ENCODE measurements at regions not wholly inside any gene's neighbourhood (a gene's known extent, or its start where the extent isn't known, plus 50 kb on each side); places are given as distances from the start of the nearest gene placed in this dataset.

DNA sequence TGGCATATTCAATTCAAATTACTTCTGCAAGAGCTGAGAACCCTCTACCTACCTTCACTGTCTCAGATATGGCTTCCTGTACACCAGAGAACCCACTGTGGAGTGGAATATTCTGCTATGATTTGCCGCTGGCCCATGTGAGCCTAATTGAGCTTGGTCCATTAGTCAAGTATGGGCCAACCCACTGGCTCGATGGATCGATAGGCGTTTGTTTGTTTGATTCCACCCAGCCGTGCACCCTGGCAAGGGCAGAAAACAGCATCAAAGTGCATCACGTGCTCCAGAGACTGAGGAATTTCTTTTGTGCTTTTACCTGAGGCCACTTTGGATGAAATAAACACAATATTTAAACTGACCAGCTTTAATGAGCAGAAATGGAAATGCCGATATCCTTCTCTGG lies 426.3 kb downstream of the AACS start:
- no peak overlapping the region for H3K4me3 Mint-ChIP-seq
- no peak for DNase-seq (ENCODE audit: low spot score in 2 of 2, unreplicated experiment in 2 of 2)
- H3K36me3 Mint-ChIP-seq, result no peaks in the 10 kb centered on the region
- no peaks in the 10 kb centered on the region for H3K27me3 Mint-ChIP-seq (ENCODE audit: low read depth)
- TF ChIP-seq, protein P1, sequence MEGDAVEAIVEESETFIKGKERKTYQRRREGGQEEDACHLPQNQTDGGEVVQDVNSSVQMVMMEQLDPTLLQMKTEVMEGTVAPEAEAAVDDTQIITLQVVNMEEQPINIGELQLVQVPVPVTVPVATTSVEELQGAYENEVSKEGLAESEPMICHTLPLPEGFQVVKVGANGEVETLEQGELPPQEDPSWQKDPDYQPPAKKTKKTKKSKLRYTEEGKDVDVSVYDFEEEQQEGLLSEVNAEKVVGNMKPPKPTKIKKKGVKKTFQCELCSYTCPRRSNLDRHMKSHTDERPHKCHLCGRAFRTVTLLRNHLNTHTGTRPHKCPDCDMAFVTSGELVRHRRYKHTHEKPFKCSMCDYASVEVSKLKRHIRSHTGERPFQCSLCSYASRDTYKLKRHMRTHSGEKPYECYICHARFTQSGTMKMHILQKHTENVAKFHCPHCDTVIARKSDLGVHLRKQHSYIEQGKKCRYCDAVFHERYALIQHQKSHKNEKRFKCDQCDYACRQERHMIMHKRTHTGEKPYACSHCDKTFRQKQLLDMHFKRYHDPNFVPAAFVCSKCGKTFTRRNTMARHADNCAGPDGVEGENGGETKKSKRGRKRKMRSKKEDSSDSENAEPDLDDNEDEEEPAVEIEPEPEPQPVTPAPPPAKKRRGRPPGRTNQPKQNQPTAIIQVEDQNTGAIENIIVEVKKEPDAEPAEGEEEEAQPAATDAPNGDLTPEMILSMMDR (IDR thresholded peaks at IDR 0.05; ENCODE audit: unreplicated experiment), result no peak
- no peak overlapping the region for H3K27ac Mint-ChIP-seq
- no peaks in the 10 kb centered on the region for H3K4me1 Mint-ChIP-seq
- H3K9me3 Mint-ChIP-seq, result peaks cover 17% of the 10 kb centered on the region

DNA sequence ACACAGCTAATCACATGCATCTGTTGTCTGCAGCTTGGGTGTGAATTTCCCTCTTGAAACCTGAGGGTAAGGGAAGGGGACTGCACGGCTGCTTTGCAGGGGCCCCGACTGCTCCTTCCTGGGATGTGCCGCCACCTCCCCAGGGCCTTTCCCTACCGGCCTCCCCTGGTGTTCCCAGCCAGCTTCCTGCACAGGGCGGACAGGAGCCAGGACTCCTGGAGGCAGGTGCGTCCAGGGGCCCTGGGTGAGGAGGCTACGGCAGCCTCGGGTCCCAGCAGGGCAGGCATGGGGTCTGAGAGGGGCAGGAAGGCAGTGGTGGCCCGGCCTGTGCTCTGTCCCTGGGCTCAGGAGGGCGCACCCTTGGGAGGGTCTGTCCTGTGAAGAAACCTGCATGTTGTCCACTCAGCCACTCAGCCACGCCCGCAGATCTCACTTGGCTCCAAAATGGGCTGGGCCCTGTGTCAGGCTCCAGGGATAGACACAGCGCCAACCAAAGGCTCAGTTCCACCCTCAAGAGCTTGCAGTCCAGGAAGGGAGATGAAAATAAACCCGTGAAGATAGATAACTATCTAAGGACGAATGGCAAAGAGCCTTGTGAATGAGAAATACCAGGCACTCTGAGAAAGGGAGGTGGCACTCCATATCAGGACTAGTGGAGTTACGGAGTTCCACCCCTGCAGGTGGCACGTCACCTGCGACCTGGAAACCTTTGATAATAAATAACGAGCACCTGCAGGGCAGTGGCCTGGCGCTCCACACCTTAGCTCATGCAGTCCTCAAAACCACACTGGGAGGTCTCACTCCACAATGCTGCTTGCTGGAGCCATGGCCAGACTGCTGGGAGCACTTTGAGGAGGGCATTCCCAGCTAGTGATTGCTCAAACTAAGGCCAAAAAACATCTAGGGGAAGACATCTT lies 427.4 kb downstream of the AACS start:
- TF ChIP-seq, protein P1 (IDR thresholded peaks at IDR 0.05; ENCODE audit: unreplicated experiment), result no peak
- Mint-ChIP-seq H3K9me3 (peaks cover 12% of the 10 kb centered on the region), H3K36me3 (no peaks in the 10 kb centered on the region), H3K27ac (no peak overlapping the region), H3K4me1 (no peaks in the 10 kb centered on the region), H3K27me3 (ENCODE audit: low read depth) (no peaks in the 10 kb centered on the region), H3K4me3 (no peak overlapping the region)
- DNase-seq (ENCODE audit: low spot score in 2 of 2, unreplicated experiment in 2 of 2), result no peak

DNA sequence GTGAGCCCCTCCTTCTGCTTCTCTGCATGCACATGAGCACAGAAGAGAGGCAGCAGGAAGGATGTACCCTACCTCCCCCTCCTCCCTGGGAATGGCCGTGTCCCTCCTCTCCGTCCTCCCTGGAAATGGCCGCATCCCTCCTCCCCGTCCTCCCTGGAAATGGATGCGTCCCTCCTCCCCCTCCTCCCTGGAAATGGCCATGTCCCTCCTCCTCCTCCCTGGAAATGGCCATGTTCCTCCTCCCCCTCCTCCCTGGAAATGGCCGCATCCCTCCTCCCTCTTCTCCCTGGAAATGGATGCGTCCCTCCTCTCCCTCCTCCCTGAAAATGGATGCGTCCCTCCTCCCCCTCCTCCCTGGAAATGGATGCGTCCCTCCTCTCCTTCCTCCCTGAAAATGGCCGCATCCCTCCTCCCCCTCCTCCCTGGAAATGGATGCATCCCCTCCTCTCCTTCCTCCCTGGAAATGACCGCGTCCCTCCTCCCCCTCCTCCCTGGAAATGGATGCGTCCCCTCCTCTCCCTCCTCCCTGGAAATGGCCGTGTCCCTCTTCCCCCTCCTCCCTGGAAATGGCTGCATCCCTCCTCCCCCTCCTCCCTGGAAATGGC lies 428.6 kb downstream of the AACS start:
- Mint-ChIP-seq H3K36me3 (no peaks in the 10 kb centered on the region), H3K27ac (no peak overlapping the region), H3K9me3 (peaks cover 4% of the 10 kb centered on the region), H3K27me3 (ENCODE audit: low read depth) (no peaks in the 10 kb centered on the region), H3K4me1 (no peaks in the 10 kb centered on the region), H3K4me3 (no peak overlapping the region)
- DNase-seq (ENCODE audit: low spot score in 2 of 2, unreplicated experiment in 2 of 2), result no peak
- TF ChIP-seq, protein P1 (IDR thresholded peaks at IDR 0.05; ENCODE audit: unreplicated experiment), result no peak

DNA sequence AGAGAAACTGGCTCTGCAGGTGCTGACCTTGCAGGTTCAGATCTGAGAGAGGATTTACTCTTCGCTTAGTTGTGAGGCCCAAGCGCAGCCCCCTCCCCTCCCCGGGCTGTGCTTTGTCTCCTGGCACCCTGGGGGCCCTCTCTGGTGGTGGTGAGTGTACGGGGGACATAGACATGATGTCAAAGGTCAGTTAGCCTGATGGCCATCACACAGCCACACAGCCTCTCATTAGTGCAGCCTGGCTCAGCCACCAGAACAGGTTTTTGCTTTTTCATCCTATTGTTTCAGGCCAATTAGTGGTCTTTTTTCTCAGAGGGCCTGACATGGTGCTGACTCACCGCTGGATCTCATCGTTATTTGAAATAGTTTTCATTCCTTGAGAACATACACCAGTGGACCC lies 437.9 kb downstream of the AACS start:
- Mint-ChIP-seq H3K4me1 (peaks cover 14% of the 10 kb centered on the region), H3K27ac (no peak overlapping the region), H3K27me3 (ENCODE audit: low read depth) (no peaks in the 10 kb centered on the region), H3K4me3 (no peak overlapping the region), H3K36me3 (no peaks in the 10 kb centered on the region), H3K9me3 (no peaks in the 10 kb centered on the region)
- DNase-seq (ENCODE audit: low spot score in 2 of 2, unreplicated experiment in 2 of 2), result no peak
- TF ChIP-seq, protein P1 (IDR thresholded peaks at IDR 0.05; ENCODE audit: unreplicated experiment), result no peak

DNA sequence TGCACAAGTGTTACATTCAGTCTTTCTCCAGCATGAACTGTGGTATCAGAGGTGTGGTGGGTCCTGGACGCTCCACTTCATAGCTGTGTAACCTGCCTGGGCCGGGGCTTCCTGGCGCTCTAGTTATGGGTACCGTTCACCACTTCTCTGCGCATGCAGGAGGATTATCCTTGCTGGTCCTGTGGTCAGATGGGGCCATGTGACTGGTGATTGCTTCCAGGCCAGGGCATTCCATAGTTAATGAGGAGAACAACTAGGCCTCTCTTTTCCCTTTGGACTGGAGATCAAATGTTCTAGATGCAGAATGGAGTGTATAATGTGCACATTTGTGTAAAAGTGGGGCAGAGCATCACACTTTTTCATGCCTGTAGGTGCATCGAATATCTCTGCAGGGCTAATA lies 444.0 kb downstream of the AACS start:
- Mint-ChIP-seq H3K4me3 (no peak overlapping the region), H3K27me3 (ENCODE audit: low read depth) (peaks cover 3% of the 10 kb centered on the region)
- DNase-seq (ENCODE audit: low spot score in 2 of 2, unreplicated experiment in 2 of 2), result no peak

More for the DNA sequence above, 444.0 kb downstream of the AACS start:
- no peak overlapping the region for H3K27ac Mint-ChIP-seq
- no peaks in the 10 kb centered on the region for H3K36me3 Mint-ChIP-seq
- TF ChIP-seq, protein P1 (IDR thresholded peaks at IDR 0.05; ENCODE audit: unreplicated experiment), result no peak
- H3K9me3 Mint-ChIP-seq, result no peaks in the 10 kb centered on the region
- no peaks in the 10 kb centered on the region for H3K4me1 Mint-ChIP-seq

All from mesothelial cell of epicardium (in vitro differentiated cells).